Upper lobe of left lung (tissue), 4 donors: ENCODE measurements at regions not wholly inside any gene's neighbourhood (a gene's known extent, or its start where the extent isn't known, plus 50 kb on each side); places are given as distances from the start of the nearest gene placed in this dataset.

Experiments
- CTCF ChIP-seq, 6 experiments: fragments of 450-650 bp in 4 of 6; fragments of 200-600 bp in 2 of 6; sonication (generic) in 2 of 6; IDR thresholded peaks; one replicate each; pipeline ENCODE4 v1.5.1; 2016 to 2019; ENCODE audit warnings: antibody characterized with exemption in 6 of 6
- EP300 ChIP-seq, 4 donors: sonication (generic); formaldehyde crosslinking; IDR thresholded peaks; one replicate each; pipeline ENCODE4 v1.5.1; 2017; ENCODE audit warnings: antibody characterized with exemption in 4 of 4, control low read depth in 2 of 4
- POLR2A ChIP-seq, 4 donors: fragments of 450-650 bp; IDR thresholded peaks; one replicate each; pipeline ENCODE4 v1.5.1; 2016 to 2017; ENCODE audit warnings: antibody characterized with exemption in 4 of 4, mild to moderate bottlenecking in 2 of 4

DNA sequence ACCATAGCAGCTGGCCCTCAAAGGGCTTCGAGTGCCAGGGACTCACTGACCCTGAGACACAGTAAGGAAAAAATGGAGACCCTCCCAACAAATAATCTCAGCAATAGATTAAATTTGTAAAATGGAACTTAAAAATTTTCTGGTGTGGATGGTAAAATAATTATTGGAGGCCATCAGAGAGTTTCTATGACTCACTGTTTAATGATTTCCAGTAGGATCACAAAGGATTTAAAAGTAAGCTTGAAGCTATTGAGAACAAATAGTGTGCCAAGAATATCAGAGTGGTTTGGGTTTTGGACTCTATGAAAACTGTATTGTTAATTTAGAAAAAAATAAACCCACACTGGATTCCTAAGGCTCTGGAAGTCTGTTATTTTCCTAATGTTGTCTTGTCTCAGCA lies 115.2 kb upstream of the AKIRIN2 start:
- TF ChIP-seq CTCF (IDR thresholded peaks at IDR 0.05), result no peak
- TF ChIP-seq EP300 (IDR thresholded peaks at IDR 0.05), result no peak
- TF ChIP-seq POLR2A (IDR thresholded peaks at IDR 0.05), result no peak
